ENCODE measurements at regions not wholly inside any gene's neighbourhood (a gene's known extent, or its start where the extent isn't known, plus 50 kb on each side); places are given as distances from the start of the nearest gene placed in this dataset.

DNA sequence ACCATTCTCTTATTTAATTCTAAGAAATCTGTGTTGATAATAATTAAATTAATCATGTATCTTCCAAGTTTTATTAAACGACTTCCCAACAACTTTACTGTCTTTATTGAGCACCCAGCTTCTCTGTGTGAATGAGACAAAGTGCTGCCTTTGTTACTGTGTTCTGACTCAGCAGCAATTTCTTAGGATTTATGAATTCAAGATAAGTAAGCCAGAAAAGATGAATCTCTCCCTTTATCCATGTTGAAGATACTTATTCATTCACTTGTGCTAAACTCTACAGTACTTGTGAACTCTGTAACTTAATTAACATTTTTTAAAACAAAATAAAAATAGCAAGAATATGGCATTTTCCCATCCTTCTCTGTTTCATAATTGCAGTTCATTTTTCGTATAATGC, 1403.3 kb upstream of the DDX18 start:
- DNase-seq: no peak
- H3K27me3 ChIP-seq (ENCODE audit: control insufficient read depth, insufficient read depth, low read length, poor library complexity, severe bottlenecking): no peaks in the 10 kb centered on the region
- H3K9ac ChIP-seq (ENCODE audit: extremely low read depth, low read length, poor library complexity, severe bottlenecking): no peak overlapping the region
- Mint-ChIP-seq H3K4me3 (no peak overlapping the region), H3K9me3 (peaks cover 13% of the 10 kb centered on the region), H3K27ac (no peak overlapping the region), H3K4me1 (no peaks in the 10 kb centered on the region), H3K27me3 (ENCODE audit: insufficient read depth) (no peaks in the 10 kb centered on the region), H3K36me3 (ENCODE audit: low read depth) (peaks cover 9% of the 10 kb centered on the region)
- peaks cover 16% of the 10 kb centered on the region for H3K9me3 ChIP-seq (ENCODE audit: control insufficient read depth, low read length)
- H3K4me1 ChIP-seq (ENCODE audit: control insufficient read depth, insufficient read depth, low read length): peaks cover 2% of the 10 kb centered on the region
- no peak for TF ChIP-seq CTCF (conservative IDR thresholded peaks at IDR 0.05)
- 85% methylated on average over 2 of the region's 2 CpGs; no CpG with 5 or more reads in 1 of the 2 experiments for WGBS, 2 experiments (ENCODE audit: insufficient coverage in 1 of 2, insufficient read length in 1 of 2)
- H3K36me3 ChIP-seq (ENCODE audit: control insufficient read depth, insufficient read depth, low read length): no peaks in the 10 kb centered on the region
- H3K27ac ChIP-seq (ENCODE audit: low read depth, low read length): no peak overlapping the region
- H3K4me3 ChIP-seq (ENCODE audit: low read length): no peak overlapping the region

DNA sequence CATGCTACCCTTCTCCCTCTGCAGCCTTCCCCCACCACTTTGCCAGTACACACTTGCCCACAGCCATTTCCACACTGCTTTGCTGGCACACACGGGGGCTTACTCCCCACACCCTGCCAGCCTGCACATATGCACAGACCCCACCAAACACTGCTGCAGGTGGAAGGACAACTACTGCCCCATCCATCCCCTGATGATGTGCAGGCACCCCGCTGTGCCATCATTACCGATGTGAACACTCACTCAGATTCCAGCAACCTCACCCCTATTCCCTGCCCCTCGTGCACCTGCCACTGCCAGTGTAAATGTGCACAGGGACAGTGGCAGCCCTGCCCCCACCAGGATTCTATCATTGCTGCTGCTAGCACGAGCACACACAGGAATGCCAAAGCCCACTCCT, 1400.8 kb upstream of the DDX18 start:
- DNase-seq: no peak
- no peak overlapping the region for H3K4me3 Mint-ChIP-seq
- WGBS, 2 experiments (ENCODE audit: insufficient coverage in 1 of 2, insufficient read length in 1 of 2): 64 to 92% methylated on average over 3 to 5 of the region's 5 CpGs
- no peaks in the 10 kb centered on the region for H3K4me1 Mint-ChIP-seq
- Histone ChIP-seq H3K36me3 (ENCODE audit: control insufficient read depth, insufficient read depth, low read length) (no peaks in the 10 kb centered on the region), H3K27ac (ENCODE audit: low read depth, low read length) (no peak overlapping the region), H3K4me1 (ENCODE audit: control insufficient read depth, insufficient read depth, low read length) (peaks cover 2% of the 10 kb centered on the region), H3K4me3 (ENCODE audit: low read length) (no peak overlapping the region), H3K9me3 (ENCODE audit: control insufficient read depth, low read length) (no peaks in the 10 kb centered on the region), H3K9ac (ENCODE audit: extremely low read depth, low read length, poor library complexity, severe bottlenecking) (no peak overlapping the region), H3K27me3 (ENCODE audit: control insufficient read depth, insufficient read depth, low read length, poor library complexity, severe bottlenecking) (no peaks in the 10 kb centered on the region)
- TF ChIP-seq CTCF (conservative IDR thresholded peaks at IDR 0.05): no peak
- no peaks in the 10 kb centered on the region for H3K36me3 Mint-ChIP-seq (ENCODE audit: low read depth)
- peaks cover 7% of the 10 kb centered on the region for H3K9me3 Mint-ChIP-seq
- H3K27ac Mint-ChIP-seq: no peak overlapping the region
- H3K27me3 Mint-ChIP-seq (ENCODE audit: insufficient read depth): no peaks in the 10 kb centered on the region

DNA sequence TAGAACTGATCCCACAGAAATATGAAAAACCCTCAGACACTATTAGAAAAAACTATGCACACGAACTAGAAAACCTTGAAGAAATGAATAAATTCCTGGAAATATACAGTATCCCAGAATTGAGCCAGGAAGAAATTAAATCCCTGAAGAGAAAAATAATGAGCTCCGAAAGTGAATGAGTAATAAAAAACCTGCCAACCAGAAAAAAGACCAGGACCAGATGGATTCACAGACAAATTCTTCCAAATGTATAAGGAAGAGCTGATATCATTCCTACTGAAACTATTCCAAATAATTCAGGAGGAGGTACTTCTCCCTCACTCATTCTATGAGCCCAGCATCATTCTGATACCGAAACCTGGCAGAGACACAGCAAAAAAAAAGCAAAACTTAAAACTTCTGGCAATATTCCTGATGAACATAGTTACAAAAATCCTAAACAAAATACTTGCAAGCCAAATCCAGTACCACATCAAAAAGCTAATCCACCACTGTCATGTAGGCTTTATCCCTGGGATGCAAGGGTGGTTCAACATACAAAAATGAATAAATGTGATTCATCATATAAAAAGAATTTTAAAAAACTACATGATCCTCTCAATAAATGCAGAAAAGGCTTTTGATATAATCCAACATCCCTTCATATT, 1397.6 kb upstream of the DDX18 start:
- Mint-ChIP-seq H3K27me3 (ENCODE audit: insufficient read depth) (no peaks in the 10 kb centered on the region), H3K4me3 (no peak overlapping the region), H3K4me1 (no peaks in the 10 kb centered on the region), H3K36me3 (ENCODE audit: low read depth) (no peaks in the 10 kb centered on the region), H3K27ac (no peak overlapping the region), H3K9me3 (peaks cover 6% of the 10 kb centered on the region)
- no peak for DNase-seq
- H3K9me3 ChIP-seq (ENCODE audit: control insufficient read depth, low read length): no peaks in the 10 kb centered on the region
- no peak overlapping the region for H3K9ac ChIP-seq (ENCODE audit: extremely low read depth, low read length, poor library complexity, severe bottlenecking)
- 86 to 96% methylated on average over 3 of the region's 3 CpGs for WGBS, 2 experiments (ENCODE audit: insufficient coverage in 1 of 2, insufficient read length in 1 of 2)
- H3K4me1 ChIP-seq (ENCODE audit: control insufficient read depth, insufficient read depth, low read length): peaks cover 2% of the 10 kb centered on the region
- no peaks in the 10 kb centered on the region for H3K27me3 ChIP-seq (ENCODE audit: control insufficient read depth, insufficient read depth, low read length, poor library complexity, severe bottlenecking)
- no peak for TF ChIP-seq CTCF (conservative IDR thresholded peaks at IDR 0.05)
- no peak overlapping the region for H3K27ac ChIP-seq (ENCODE audit: low read depth, low read length)
- H3K4me3 ChIP-seq (ENCODE audit: low read length): no peak overlapping the region
- H3K36me3 ChIP-seq (ENCODE audit: control insufficient read depth, insufficient read depth, low read length): no peaks in the 10 kb centered on the region

Data from endodermal cell (in vitro differentiated cells).